Nephron progenitor cell (in vitro differentiated cells): ENCODE measurements at regions not wholly inside any gene's neighbourhood (a gene's known extent, or its start where the extent isn't known, plus 50 kb on each side); places are given as distances from the start of the nearest gene placed in this dataset.

Experiments used
- DNase-seq: peaks from one replicate; pipeline ENCODE4 v3.0.0; 2021
- H3K27ac Mint-ChIP-seq: 2 replicates; pipeline ENCODE4 v1.8.0; 2021; ENCODE audit warnings: mild to moderate bottlenecking, moderate library complexity, mixed read lengths
- H3K27me3 Mint-ChIP-seq: 2 replicates; pipeline ENCODE4 v1.8.0; 2021; ENCODE audit warnings: mild to moderate bottlenecking, low read depth, mixed read lengths; ENCODE audit not compliant: poor library complexity
- H3K36me3 Mint-ChIP-seq: 2 replicates; pipeline ENCODE4 v1.8.0; 2021; ENCODE audit warnings: low read depth, mixed read lengths
- H3K4me1 Mint-ChIP-seq: 2 replicates; pipeline ENCODE4 v1.8.0; 2021; ENCODE audit warnings: mixed read lengths
- H3K4me3 Mint-ChIP-seq: 2 replicates; pipeline ENCODE4 v1.8.0; 2021; ENCODE audit warnings: mild to moderate bottlenecking, moderate library complexity, mixed read lengths
- H3K9me3 Mint-ChIP-seq: 2 replicates; pipeline ENCODE4 v1.8.0; 2021; ENCODE audit warnings: mild to moderate bottlenecking, moderate library complexity, mixed read lengths
- CTCF ChIP-seq: fragments of 200-600 bp; sonication (generic); IDR thresholded peaks from 2 replicates; pipeline ENCODE4 v1.5.0; 2021; ENCODE audit warnings: antibody characterized with exemption

DNA sequence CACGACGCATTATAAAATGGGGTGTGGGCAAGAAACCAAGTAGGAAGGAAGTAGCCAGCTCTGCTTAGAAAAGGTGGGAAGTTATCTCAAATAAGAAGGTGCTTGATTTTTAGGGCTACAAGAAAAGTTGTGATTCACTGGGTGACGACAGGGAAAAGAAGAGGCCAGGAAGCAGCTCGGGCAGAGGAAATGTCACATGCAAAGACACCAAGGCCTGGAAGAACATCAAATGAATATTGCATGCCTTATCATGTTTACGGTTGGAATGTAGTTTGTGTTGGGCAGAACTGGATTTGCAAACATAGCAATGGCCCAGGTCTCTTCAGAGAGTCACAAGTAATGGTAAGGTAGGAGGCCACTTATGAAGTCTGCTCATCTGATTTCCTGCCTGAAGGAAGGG, 610.6 kb downstream of the IRS1 start:
- no peak for TF ChIP-seq CTCF
- H3K27ac Mint-ChIP-seq = peak overlapping the region; percentile 4

GRCh38 chr2:226187616-226188015, 612.0 kb downstream of the IRS1 start:
- Mint-ChIP-seq H3K27ac (no peak overlapping the region), H3K4me1 (peaks cover 48% of the 10 kb centered on the region), H3K4me3 (no peak overlapping the region), H3K36me3 (no peaks in the 10 kb centered on the region), H3K27me3 (no peaks in the 10 kb centered on the region), H3K9me3 (no peaks in the 10 kb centered on the region)
- DNase-seq = no peak
- TF ChIP-seq CTCF = no peak

More for the DNA sequence above, 610.6 kb downstream of the IRS1 start:
- Mint-ChIP-seq H3K36me3 (no peaks in the 10 kb centered on the region), H3K27me3 (no peaks in the 10 kb centered on the region), H3K9me3 (no peaks in the 10 kb centered on the region), H3K4me3 (no peak overlapping the region), H3K4me1 (peaks cover 51% of the 10 kb centered on the region)
- no peak for DNase-seq

- TF ChIP-seq CTCF = no peak
- Mint-ChIP-seq H3K4me3 (no peak overlapping the region), H3K36me3 (no peaks in the 10 kb centered on the region), H3K9me3 (no peaks in the 10 kb centered on the region), H3K27ac (no peak overlapping the region), H3K27me3 (no peaks in the 10 kb centered on the region), H3K4me1 (peaks cover 49% of the 10 kb centered on the region)
- DNase-seq = no peak
Observed at GRCh38 chr2:226187156-226187555, 612.5 kb downstream of the IRS1 start.

- Mint-ChIP-seq H3K36me3 (no peaks in the 10 kb centered on the region), H3K27ac (no peak overlapping the region), H3K4me3 (no peak overlapping the region), H3K27me3 (no peaks in the 10 kb centered on the region), H3K4me1 (peaks cover 52% of the 10 kb centered on the region), H3K9me3 (no peaks in the 10 kb centered on the region)
- DNase-seq = no peak
- TF ChIP-seq CTCF = no peak
Observed at GRCh38 chr2:226185616-226186211, 613.9 kb downstream of the IRS1 start.

DNA sequence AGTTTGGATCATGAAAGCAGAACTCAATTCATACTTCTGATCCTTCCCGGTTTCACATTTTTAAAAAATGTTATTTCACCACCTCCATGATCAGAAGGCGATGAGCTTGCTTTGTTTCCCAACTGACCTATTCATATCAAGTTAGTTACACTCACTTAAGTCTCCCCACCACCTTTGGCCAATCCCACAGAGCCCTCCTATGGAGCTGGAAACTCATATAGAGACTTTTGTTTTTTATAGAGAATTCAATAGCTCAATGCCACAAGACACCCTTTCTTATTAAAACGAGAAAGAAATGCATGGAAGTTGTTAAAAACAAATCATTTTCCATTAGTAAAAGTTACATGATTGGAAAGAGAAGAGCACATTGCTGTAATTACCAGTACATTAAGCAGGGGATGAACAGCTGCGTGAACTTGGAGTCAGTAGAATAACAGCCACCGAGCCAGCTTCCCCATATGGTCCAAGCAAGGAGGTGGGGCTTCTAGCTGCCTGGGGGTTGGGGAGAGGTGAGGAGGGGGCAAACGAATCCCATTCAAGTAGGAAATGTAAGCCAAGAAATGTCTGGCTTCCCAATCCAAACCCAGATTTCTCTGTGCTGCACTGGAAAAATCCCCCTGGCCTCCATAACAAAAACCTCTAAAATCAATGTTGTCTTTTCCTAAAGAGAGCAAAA, 614.5 kb downstream of the IRS1 start:
- Mint-ChIP-seq H3K36me3 (no peaks in the 10 kb centered on the region), H3K4me3 (no peak overlapping the region), H3K9me3 (no peaks in the 10 kb centered on the region), H3K27me3 (no peaks in the 10 kb centered on the region), H3K4me1 (peaks cover 52% of the 10 kb centered on the region), H3K27ac (no peak overlapping the region)
- no peak for DNase-seq
- no peak for TF ChIP-seq CTCF

DNA sequence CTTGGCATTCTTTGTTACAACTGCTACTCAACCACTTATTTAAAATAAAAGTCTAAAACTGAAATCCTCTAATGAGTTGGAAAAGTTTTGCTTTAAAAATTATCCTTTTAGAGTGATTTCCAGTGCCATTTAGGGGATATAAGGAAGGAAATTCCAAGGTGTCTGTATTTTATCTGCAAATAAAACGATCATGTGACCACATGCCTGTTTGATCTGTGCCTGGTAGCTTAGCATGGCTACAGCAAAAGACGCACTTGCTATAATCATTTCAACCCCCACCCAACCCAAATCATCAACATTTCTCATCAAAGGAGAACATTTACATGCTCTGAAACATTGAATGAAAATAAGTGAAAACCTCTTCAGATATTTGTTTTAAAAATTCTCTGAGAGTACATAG, 615.1 kb downstream of the IRS1 start:
- Mint-ChIP-seq H3K9me3 (no peaks in the 10 kb centered on the region), H3K4me3 (no peak overlapping the region), H3K27me3 (no peaks in the 10 kb centered on the region), H3K36me3 (no peaks in the 10 kb centered on the region), H3K27ac (no peak overlapping the region), H3K4me1 (peaks cover 53% of the 10 kb centered on the region)
- TF ChIP-seq CTCF = no peak
- DNase-seq = no peak
